IMR-90 (cell line): ENCODE measurements at regions not wholly inside any gene's neighbourhood (a gene's known extent, or its start where the extent isn't known, plus 50 kb on each side); places are given as distances from the start of the nearest gene placed in this dataset.

Source experiments
- ATAC-seq: fragments of 200-7000 bp; cut with Tn5 transposase; 2 replicates; pipeline ENCODE4 v1.9.1; 2020; ENCODE audit warnings: low read depth, mild to moderate bottlenecking, moderate library complexity
- BruUV-seq: library from RNA; stranded (reverse); fragments of 400-500 nt; replicated peaks from 2 replicates; lab custom pipeline; 2021; lab: Mats Ljungman, UMichigan
- CTCF ChIA-PET: fragments of 300-600 bp; formaldehyde crosslinking; extraction: SDS; loops from one replicate; lab custom pipeline; 2021; ENCODE audit warnings: antibody characterized with exemption; lab: Yijun Ruan, JAX
- POLR2A ChIA-PET: fragments of 300-600 bp; sonication (Branson Sonifier 250); formaldehyde crosslinking; loops from one replicate; lab custom pipeline; 2022; ENCODE audit warnings: antibody characterized with exemption; ENCODE audit not compliant: unreplicated experiment; lab: Charles Lee
- DNase-seq: peaks from one replicate; pipeline ENCODE4 v3.0.0; 2013
- H2AFZ ChIP-seq: replicated peaks from 2 replicates; pipeline ENCODE3; 2013; ENCODE audit warnings: low read length, mild to moderate bottlenecking; ENCODE audit not compliant: poor library complexity
- H2AK5ac ChIP-seq: 2 replicates; pipeline ENCODE4 v1.6.1; 2013; ENCODE audit warnings: low read depth, low read length, inconsistent platforms
- H2AK9ac ChIP-seq: replicated peaks from 2 replicates; pipeline ENCODE3; 2013; ENCODE audit warnings: mild to moderate bottlenecking, low read depth, low read length, moderate library complexity; ENCODE audit not compliant: poor library complexity
- H2BK120ac ChIP-seq: 2 replicates; pipeline ENCODE4 v1.6.1; 2013; ENCODE audit warnings: low read depth, low read length, inconsistent platforms
- H2BK15ac ChIP-seq: 3 replicates; pipeline ENCODE4 v1.6.1; 2013; ENCODE audit warnings: low read depth, low read length, inconsistent platforms
- H2BK20ac ChIP-seq: 2 replicates; pipeline ENCODE4 v1.6.1; 2013; ENCODE audit warnings: low read depth, mild to moderate bottlenecking, inconsistent platforms, low read length, moderate library complexity
- H2BK5ac ChIP-seq: 2 replicates; pipeline ENCODE4 v1.6.1; 2013; ENCODE audit warnings: mild to moderate bottlenecking, low read depth, low read length, inconsistent platforms; ENCODE audit not compliant: poor library complexity, severe bottlenecking
- H3K14ac ChIP-seq: replicated peaks from 2 replicates; pipeline ENCODE4 v1.6.1; 2013; ENCODE audit warnings: low read depth, low read length, inconsistent platforms
- H3K18ac ChIP-seq: 2 replicates; pipeline ENCODE4 v1.6.1; 2013; ENCODE audit warnings: low read depth, low read length, control low read depth
- H3K23ac ChIP-seq: 2 replicates; pipeline ENCODE4 v1.6.1; 2013; ENCODE audit warnings: low read depth, low read length, inconsistent platforms
- H3K27ac ChIP-seq: 2 replicates; pipeline ENCODE4 v1.5.1; 2013; ENCODE audit warnings: mild to moderate bottlenecking, control low read depth, low read length; ENCODE audit not compliant: insufficient read depth
- H3K27me3 ChIP-seq: 2 replicates; pipeline ENCODE4 v1.6.1; 2013; ENCODE audit warnings: low read length; ENCODE audit not compliant: control insufficient read depth, insufficient read depth
- H3K36me3 ChIP-seq: 2 replicates; pipeline ENCODE4 v1.6.1; 2013; ENCODE audit warnings: low read length, mixed read lengths; ENCODE audit not compliant: control insufficient read depth, insufficient read depth
- H3K4ac ChIP-seq: 2 replicates; pipeline ENCODE4 v1.6.1; 2013; ENCODE audit warnings: low read depth, low read length, inconsistent platforms
- H3K4me1 ChIP-seq: 2 replicates; pipeline ENCODE4 v1.6.1; 2013; ENCODE audit warnings: low read length, mixed read lengths; ENCODE audit not compliant: control insufficient read depth, insufficient read depth
- H3K4me2 ChIP-seq: 2 replicates; pipeline ENCODE4 v1.6.1; 2013; ENCODE audit warnings: low read depth, mild to moderate bottlenecking, control low read depth, low read length, moderate library complexity
- H3K4me3 ChIP-seq: 2 replicates; pipeline ENCODE4 v1.5.1; 2013; ENCODE audit warnings: low read depth, mild to moderate bottlenecking, control low read depth, low read length, moderate library complexity; ENCODE audit not compliant: insufficient read depth
- H3K56ac ChIP-seq: 2 replicates; pipeline ENCODE4 v1.6.1; 2013; ENCODE audit warnings: low read length, inconsistent platforms; ENCODE audit not compliant: insufficient read depth; ENCODE audit errors: extremely low read depth
- H3K79me1 ChIP-seq, 2 experiments: 2 replicates each; pipeline ENCODE4 v1.6.1; 2013; ENCODE audit warnings: low read length in 2 of 2, inconsistent platforms in 1 of 2, low read depth in 1 of 2
- H3K9ac ChIP-seq: 2 replicates; pipeline ENCODE4 v1.6.1; 2013; ENCODE audit warnings: low read depth, low read length, control low read depth
- H3K9me1 ChIP-seq: 2 replicates; pipeline ENCODE4 v1.6.1; 2013; ENCODE audit warnings: low read length, inconsistent platforms; ENCODE audit not compliant: insufficient read depth
- H3K9me3 ChIP-seq: 2 replicates; pipeline ENCODE4 v1.6.1; 2013; ENCODE audit warnings: low read length; ENCODE audit not compliant: control insufficient read depth, insufficient read depth
- H4K20me1 ChIP-seq: 2 replicates; pipeline ENCODE4 v1.6.1; 2013; ENCODE audit warnings: low read length, inconsistent platforms; ENCODE audit not compliant: insufficient read depth
- H4K5ac ChIP-seq: 2 replicates; pipeline ENCODE4 v1.6.1; 2013; ENCODE audit warnings: mild to moderate bottlenecking, low read depth, low read length, control low read depth
- H4K8ac ChIP-seq, 2 experiments: 2 replicates each; pipeline ENCODE4 v1.6.1; 2013; ENCODE audit warnings: low read depth in 2 of 2, low read length in 2 of 2, control low read depth in 1 of 2, inconsistent platforms in 1 of 2
- H4K91ac ChIP-seq: 2 replicates; pipeline ENCODE4 v1.6.1; 2013; ENCODE audit warnings: low read depth, low read length, inconsistent platforms; ENCODE audit not compliant: insufficient read depth
- FOS ChIP-seq: fragments of 150-350 bp; IDR thresholded peaks from 2 replicates; pipeline ENCODE4 v1.6.1; 2016; ENCODE audit warnings: low read depth, low read length
- MAZ ChIP-seq: IDR thresholded peaks from 2 replicates; pipeline ENCODE4 v1.6.1; 2012; ENCODE audit warnings: low read depth, mild to moderate bottlenecking, low read length, improper control_type of control experiment, moderate library complexity, borderline replicate concordance
- WGBS, 2 experiments: methylation state at CpG; one replicate each; pipeline versions ENCODE4 v1.1.5 to v1.1.7; 2013; ENCODE audit warnings: missing lambda C conversion rate in 2 of 2; ENCODE audit not compliant: insufficient read length in 1 of 2; ENCODE audit errors: extremely low coverage in 2 of 2; 5-methylcytosine and 5-hydroxymethylcytosine counted together
- dilution Hi-C: fragments of 300-500 bp; cut with HindIII; formaldehyde crosslinking; loops from one replicate; pipeline ENCODE4 v1.14.3; 2018; ENCODE audit warnings: low sequenced_read_pairs; ENCODE audit not compliant: unreplicated experiment
- in situ Hi-C: fragments of 300-500 bp; cut with MboI; formaldehyde crosslinking; loops from 3 replicates; pipeline ENCODE4 v1.14.3; 2019; ENCODE audit warnings: low sequenced_read_pairs, inconsistent platforms, mixed read lengths
- intact Hi-C: fragments of 100-400 bp; cut with micrococcal nuclease; formaldehyde crosslinking; loops from 2 replicates; pipeline ENCODE4 v1.10.0; 2022

DNA sequence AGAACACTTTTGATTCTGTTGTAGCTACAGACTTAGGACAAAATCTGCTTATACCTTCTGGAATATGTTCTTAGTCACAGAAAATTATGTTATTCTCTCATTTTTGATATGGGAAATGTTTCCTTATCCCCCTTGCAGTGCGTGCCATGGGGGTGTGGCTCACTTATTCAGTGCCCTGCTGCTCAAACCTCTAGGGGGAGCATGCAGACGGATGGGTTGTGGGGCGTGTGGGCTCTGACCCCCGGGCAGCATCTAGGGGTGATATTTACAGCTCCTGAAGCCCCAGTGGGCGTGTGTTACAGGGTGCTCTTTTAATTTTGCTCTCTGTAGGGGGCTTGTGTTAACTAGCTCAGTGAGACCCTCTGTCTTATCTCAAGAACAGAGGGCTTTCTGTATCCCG lies 61.3 kb upstream of the FERMT1 start:
- no peak overlapping the region for H3K4me2 ChIP-seq
- no peaks in the 10 kb centered on the region for H3K4me1 ChIP-seq
- dilution Hi-C loops (no loop called here), in situ Hi-C loops (no loop called here), intact Hi-C loops (no loop called here)
- no CpG with 5 or more reads among the region's 6 CpGs for WGBS, 2 experiments
- H2AK5ac ChIP-seq: no peak overlapping the region
- DNase-seq (no peak), ATAC-seq (no peak)
- no peak overlapping the region for H3K14ac ChIP-seq
- H3K9me1 ChIP-seq: no peaks in the 10 kb centered on the region
- no peak overlapping the region for H3K9ac ChIP-seq
- H4K8ac ChIP-seq: no peak overlapping the region
- H4K20me1 ChIP-seq: no peaks in the 10 kb centered on the region
- CTCF ChIA-PET: interaction anchor here (0.6 kb wide), 1 partner anchor 451 kb away, joined by 4 read pairs; no protein-coding TSS in a partner anchor
- H2AK9ac ChIP-seq: no peak overlapping the region
- H3K79me1 ChIP-seq: no peaks in the 10 kb centered on the region
- H3K9me3 ChIP-seq: no peaks in the 10 kb centered on the region
- no peak overlapping the region for H2AFZ ChIP-seq
- no peak overlapping the region for H2BK5ac ChIP-seq
- no peak overlapping the region for H2BK120ac ChIP-seq
- no peak overlapping the region for H3K4me3 ChIP-seq
- no peak overlapping the region for H3K4ac ChIP-seq
- no peak overlapping the region for H4K5ac ChIP-seq
- H3K23ac ChIP-seq: no peak overlapping the region
- no peak overlapping the region for H3K56ac ChIP-seq
- H3K36me3 ChIP-seq: no peaks in the 10 kb centered on the region
- H3K18ac ChIP-seq: no peak overlapping the region
- no peak overlapping the region for H2BK15ac ChIP-seq
- POLR2A ChIA-PET: no interaction called here
- H2BK20ac ChIP-seq: no peak overlapping the region
- H3K27me3 ChIP-seq: no peaks in the 10 kb centered on the region
- no peak overlapping the region for H4K91ac ChIP-seq
- no peak for TF ChIP-seq MAZ
- TF ChIP-seq FOS: no peak
- no TSS peak for BruUV-seq
- H3K27ac ChIP-seq: no peak overlapping the region
